Transverse colon (tissue), 4 donors: ENCODE measurements at regions not wholly inside any gene's neighbourhood (a gene's known extent, or its start where the extent isn't known, plus 50 kb on each side); places are given as distances from the start of the nearest gene placed in this dataset.

ENCODE experiments used
- DNase-seq: peaks from one replicate; pipeline ENCODE4 v3.0.0-alpha.2; 2019
- H3K27ac ChIP-seq, 4 donors: fragments of 200-600 bp; sonication (generic); 2 replicates each; pipeline ENCODE4 v1.5.1; 2016 to 2018; ENCODE audit warnings: inconsistent platforms in 4 of 4
- H3K27me3 ChIP-seq: fragments of 200-600 bp; sonication (generic); 2 replicates; pipeline ENCODE4 v1.5.1; 2017; ENCODE audit warnings: inconsistent platforms
- H3K36me3 ChIP-seq, 4 donors: fragments of 200-600 bp; sonication (generic); 2 replicates each; pipeline ENCODE4 v1.5.1; 2017 to 2019; ENCODE audit warnings: inconsistent platforms in 4 of 4
- H3K4me1 ChIP-seq, 4 donors: fragments of 200-600 bp; sonication (generic); 2 replicates each; pipeline ENCODE4 v1.5.1; 2017 to 2020; ENCODE audit warnings: inconsistent platforms in 4 of 4
- H3K4me3 ChIP-seq, 4 donors: fragments of 200-600 bp; sonication (generic); 1 replicate in 1 of 4; 2 replicates in 3 of 4; pipeline versions ENCODE4 v1.5.1 to v1.6.1; 2017 to 2019; ENCODE audit warnings: inconsistent platforms in 4 of 4
- H3K9me3 ChIP-seq, 2 donors: fragments of 200-600 bp; sonication (generic); 2 replicates each; pipeline ENCODE4 v1.5.1; 2017 to 2019; ENCODE audit warnings: inconsistent platforms in 2 of 2
- CTCF ChIP-seq, 5 experiments: fragments of 200-600 bp in 3 of 5; fragments of 450-650 bp in 2 of 5; sonication (generic) in 3 of 5; IDR thresholded peaks; 1 replicate in 2 of 5; 2 replicates in 3 of 5; pipeline ENCODE4 v1.5.1; 2016 to 2017; ENCODE audit warnings: antibody characterized with exemption in 5 of 5, inconsistent platforms in 3 of 5, mild to moderate bottlenecking in 2 of 5, moderate library complexity in 1 of 5
- EP300 ChIP-seq: sonication (generic); formaldehyde crosslinking; IDR thresholded peaks from one replicate; pipeline ENCODE4 v1.6.1; 2017; ENCODE audit warnings: antibody characterized with exemption, low read depth
- POLR2A ChIP-seq: fragments of 450-650 bp; IDR thresholded peaks from one replicate; pipeline ENCODE4 v1.6.1; 2016; ENCODE audit warnings: antibody characterized with exemption, mild to moderate bottlenecking, moderate library complexity
- POLR2AphosphoS5 ChIP-seq, 3 donors: sonication (generic); formaldehyde crosslinking; IDR thresholded peaks; one replicate each; pipeline ENCODE4 v1.6.1; 2016; ENCODE audit warnings: antibody characterized with exemption in 3 of 3
- WGBS, 2 donors: methylation state at CpG; one replicate each; pipeline ENCODE4 v1.1.5; 2018; ENCODE audit warnings: low coverage in 1 of 2; 5-methylcytosine and 5-hydroxymethylcytosine counted together
- in situ Hi-C, 4 donors: fragments of 200-750 bp; cut with MboI; loops; one replicate each; pipeline versions ENCODE4 v1.15.0 to v1.15.1; 2017; ENCODE audit warnings: low sequenced_read_pairs in 3 of 4, low pct_ligation_motif_present in 1 of 4, low pct_unique_long_range_greater_than_20kb in 1 of 4
- intact Hi-C: fragments of 100-400 bp; cut with DNase I; formaldehyde crosslinking; loops from one replicate; pipeline ENCODE4 v1.15.1; 2023; ENCODE audit warnings: low total_unique reads

GRCh38 chr18:30343090-30343489 is 699.5 kb downstream of the DSC3 start:
- no peaks in the 10 kb centered on the region for H3K9me3 ChIP-seq
- no peak overlapping the region for H3K4me3 ChIP-seq
- intact Hi-C loops = no loop called here

GRCh38 chr18:30342675-30343074 is 699.9 kb downstream of the DSC3 start:
- no peaks in the 10 kb centered on the region for H3K4me1 ChIP-seq
- intact Hi-C loops (no loop called here), in situ Hi-C loops (no loop called here)
- TF ChIP-seq EP300 (no peak), POLR2A (no peak), POLR2AphosphoS5 (IDR thresholded peaks at IDR 0.05) (no peak), CTCF (IDR thresholded peaks at IDR 0.05) (no peak)
- no peaks in the 10 kb centered on the region for H3K27me3 ChIP-seq
- no peak overlapping the region for H3K4me3 ChIP-seq
- H3K27ac ChIP-seq = no peak overlapping the region
- no peaks in the 10 kb centered on the region for H3K9me3 ChIP-seq
- no peaks in the 10 kb centered on the region for H3K36me3 ChIP-seq
- 55 to 59% methylated on average over 1 to 2 of the region's 2 CpGs for WGBS, 2 donors
- no peak for DNase-seq

More at GRCh38 chr18:30343090-30343489, 699.5 kb downstream of the DSC3 start:
- no peak for DNase-seq
- H3K27ac ChIP-seq = no peak overlapping the region
- no peaks in the 10 kb centered on the region for H3K4me1 ChIP-seq
- TF ChIP-seq EP300 (no peak), POLR2AphosphoS5 (IDR thresholded peaks at IDR 0.05) (no peak)
- no peaks in the 10 kb centered on the region for H3K36me3 ChIP-seq
- no peaks in the 10 kb centered on the region for H3K27me3 ChIP-seq
- in situ Hi-C loops = no loop called here
- 22 to 49% methylated on average over 2 of the region's 2 CpGs for WGBS, 2 donors

- 61 to 78% methylated on average over 2 to 7 of the region's 7 CpGs for WGBS, 2 donors
- in situ Hi-C loops (no loop called here), intact Hi-C loops (no loop called here)
- Histone ChIP-seq H3K4me3 (no peak overlapping the region), H3K27ac (no peak overlapping the region), H3K36me3 (no peaks in the 10 kb centered on the region), H3K9me3 (no peaks in the 10 kb centered on the region), H3K27me3 (no peaks in the 10 kb centered on the region), H3K4me1 (no peaks in the 10 kb centered on the region)
- TF ChIP-seq EP300 = no peak
- no peak for TF ChIP-seq POLR2A
- no peak for TF ChIP-seq CTCF (IDR thresholded peaks at IDR 0.05)
- TF ChIP-seq POLR2AphosphoS5 (IDR thresholded peaks at IDR 0.05) = no peak
- no peak for DNase-seq
Measured at GRCh38 chr18:30334781-30335180, 707.8 kb downstream of the DSC3 start.

GRCh38 chr18:30333310-30333709 is 709.2 kb downstream of the DSC3 start:
- H3K9me3 ChIP-seq = no peaks in the 10 kb centered on the region
- 86 to 90% methylated on average over 4 of the region's 4 CpGs for WGBS, 2 donors
- intact Hi-C loops = no loop called here
- no peak overlapping the region for H3K27ac ChIP-seq
- H3K27me3 ChIP-seq = no peaks in the 10 kb centered on the region
- in situ Hi-C loops = no loop called here
- no peaks in the 10 kb centered on the region for H3K36me3 ChIP-seq
- no peaks in the 10 kb centered on the region for H3K4me1 ChIP-seq
- no peak for DNase-seq
- H3K4me3 ChIP-seq = no peak overlapping the region
- TF ChIP-seq CTCF (IDR thresholded peaks at IDR 0.05) (no peak), POLR2A (no peak), EP300 (no peak), POLR2AphosphoS5 (IDR thresholded peaks at IDR 0.05) (no peak)

- no peak overlapping the region for H3K27ac ChIP-seq
- no peaks in the 10 kb centered on the region for H3K36me3 ChIP-seq
- no peaks in the 10 kb centered on the region for H3K27me3 ChIP-seq
- no peak for DNase-seq
- no peaks in the 10 kb centered on the region for H3K9me3 ChIP-seq
- intact Hi-C loops = no loop called here
- 75 to 83% methylated on average over 3 of the region's 3 CpGs for WGBS, 2 donors
- no peaks in the 10 kb centered on the region for H3K4me1 ChIP-seq
- TF ChIP-seq POLR2A (no peak), POLR2AphosphoS5 (IDR thresholded peaks at IDR 0.05) (no peak)
- in situ Hi-C loops = no loop called here
- H3K4me3 ChIP-seq = no peak overlapping the region
Measured at GRCh38 chr18:30328839-30329238, 713.7 kb downstream of the DSC3 start.
